ENCODE measurements at regions not wholly inside any gene's neighbourhood (a gene's known extent, or its start where the extent isn't known, plus 50 kb on each side); places are given as distances from the start of the nearest gene placed in this dataset.

DNA sequence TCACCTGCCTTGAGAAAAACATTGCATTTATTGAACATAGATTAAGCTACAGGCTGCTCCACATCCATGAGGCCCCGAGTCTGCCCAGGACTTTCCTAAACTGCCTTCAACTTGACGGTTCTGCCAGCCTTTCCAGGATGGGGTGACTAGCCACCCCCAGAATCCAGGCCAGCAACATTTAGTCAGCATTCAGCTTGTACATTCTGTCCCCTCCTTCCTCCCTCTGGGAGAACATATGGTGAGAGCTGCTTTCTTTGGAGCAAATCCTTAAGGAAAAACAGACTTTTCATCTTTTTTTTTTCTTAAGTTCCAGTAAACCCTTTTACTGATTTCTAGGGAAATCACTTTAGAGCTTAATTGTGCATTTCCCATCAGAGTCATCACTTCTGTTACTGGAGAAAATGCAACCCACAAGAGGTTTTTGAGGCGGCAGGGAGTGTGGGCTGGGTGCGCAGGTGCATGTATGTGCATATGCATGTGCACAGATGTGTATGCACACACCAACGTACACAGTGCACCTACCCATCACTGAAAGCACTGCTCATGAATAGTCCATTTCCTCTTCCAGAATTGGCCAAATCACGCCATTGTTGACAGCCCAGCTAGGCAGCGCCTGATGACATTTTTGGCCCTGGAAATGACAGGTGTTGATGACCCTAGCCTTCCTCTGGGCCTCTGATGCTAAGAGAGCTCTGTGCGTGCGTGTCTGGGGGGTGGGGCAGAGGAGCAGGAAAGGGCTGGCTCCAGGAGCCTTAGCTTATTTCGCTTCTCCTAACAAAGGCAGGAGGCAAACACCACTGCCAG, 145.6 kb downstream of the HSD17B3 start:
- no peak for DNase-seq

DNA sequence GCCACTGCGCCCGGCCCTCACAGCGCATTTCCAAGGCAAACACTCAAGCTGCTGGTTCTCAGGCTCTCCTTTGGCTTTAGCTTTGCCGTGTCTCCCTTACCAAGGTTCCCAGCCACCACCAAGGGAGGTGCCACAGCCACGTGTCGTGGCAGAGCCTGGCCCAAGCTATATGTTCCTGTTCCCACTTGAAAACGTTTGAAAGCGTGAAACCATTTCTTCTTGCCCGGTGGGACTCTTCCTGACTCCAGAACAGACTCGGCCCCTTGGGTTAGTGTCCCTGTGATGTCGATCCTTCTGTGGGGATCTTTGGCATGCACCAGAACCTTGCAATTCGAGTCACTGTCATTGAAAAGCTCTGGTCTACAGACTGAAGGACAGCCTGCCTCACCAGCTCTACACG, 147.9 kb downstream of the HSD17B3 start:
- DNase-seq: no peak

DNA sequence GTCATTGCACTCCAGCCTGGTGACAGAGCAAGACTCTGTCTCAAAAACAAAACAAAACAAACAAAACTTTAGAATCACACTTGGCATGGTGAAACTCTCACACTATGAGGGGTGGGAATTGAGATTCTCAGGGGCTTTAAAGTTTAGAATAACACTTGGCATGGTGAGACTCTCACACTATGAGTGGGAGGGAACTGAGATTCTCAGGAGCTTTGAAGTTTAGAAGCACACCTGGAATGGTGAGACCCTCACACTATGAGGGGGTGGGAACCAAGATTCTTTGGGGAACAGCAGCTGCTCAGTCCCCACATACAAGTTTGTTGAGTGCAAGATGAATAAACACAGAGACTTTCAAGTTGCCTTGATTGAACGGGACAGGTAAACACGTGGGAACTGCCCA, 149.4 kb downstream of the HSD17B3 start:
- DNase-seq: no peak

DNA sequence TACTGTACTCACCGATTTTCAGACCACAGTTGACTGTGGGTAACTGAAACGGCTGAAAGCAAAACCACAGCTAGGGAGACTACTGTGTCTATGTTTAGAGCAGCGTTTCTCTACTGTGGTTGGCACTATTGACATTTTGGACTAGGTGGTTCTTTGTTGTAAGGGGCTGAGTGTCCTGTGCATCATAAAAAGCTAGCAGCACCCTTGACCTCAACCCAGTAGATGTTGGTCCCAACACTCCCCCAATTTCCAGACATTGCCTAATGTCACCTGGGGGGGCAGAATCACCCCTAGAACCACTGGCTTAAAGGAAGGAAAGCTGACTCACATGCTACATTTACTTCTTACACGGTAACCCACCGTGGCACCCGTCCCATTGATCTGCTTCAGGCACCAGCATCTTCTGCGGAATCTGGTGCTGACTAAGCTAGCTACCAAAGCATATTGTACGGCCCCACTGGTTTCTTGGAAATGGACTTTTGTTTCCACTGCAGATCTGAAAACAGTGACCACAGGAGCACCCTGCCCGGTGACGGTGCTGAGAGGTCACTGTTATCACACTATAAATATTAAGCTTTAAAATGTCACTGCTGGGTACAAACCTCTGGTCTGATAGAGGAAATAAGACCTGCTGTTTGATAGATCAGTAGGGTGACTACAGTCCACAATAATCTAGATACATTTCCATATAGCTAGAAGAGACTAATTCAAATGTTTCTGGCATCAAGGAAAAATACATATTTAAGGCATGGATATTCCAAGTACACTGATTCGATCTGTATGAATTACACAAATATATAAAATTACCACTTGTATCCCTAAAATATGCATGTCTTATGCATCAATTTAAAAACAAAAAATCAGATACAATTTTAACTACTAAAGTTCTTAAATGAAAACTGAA, 151.4 kb downstream of the HSD17B3 start:
- DNase-seq: peak; percentile 63 to 76

DNA sequence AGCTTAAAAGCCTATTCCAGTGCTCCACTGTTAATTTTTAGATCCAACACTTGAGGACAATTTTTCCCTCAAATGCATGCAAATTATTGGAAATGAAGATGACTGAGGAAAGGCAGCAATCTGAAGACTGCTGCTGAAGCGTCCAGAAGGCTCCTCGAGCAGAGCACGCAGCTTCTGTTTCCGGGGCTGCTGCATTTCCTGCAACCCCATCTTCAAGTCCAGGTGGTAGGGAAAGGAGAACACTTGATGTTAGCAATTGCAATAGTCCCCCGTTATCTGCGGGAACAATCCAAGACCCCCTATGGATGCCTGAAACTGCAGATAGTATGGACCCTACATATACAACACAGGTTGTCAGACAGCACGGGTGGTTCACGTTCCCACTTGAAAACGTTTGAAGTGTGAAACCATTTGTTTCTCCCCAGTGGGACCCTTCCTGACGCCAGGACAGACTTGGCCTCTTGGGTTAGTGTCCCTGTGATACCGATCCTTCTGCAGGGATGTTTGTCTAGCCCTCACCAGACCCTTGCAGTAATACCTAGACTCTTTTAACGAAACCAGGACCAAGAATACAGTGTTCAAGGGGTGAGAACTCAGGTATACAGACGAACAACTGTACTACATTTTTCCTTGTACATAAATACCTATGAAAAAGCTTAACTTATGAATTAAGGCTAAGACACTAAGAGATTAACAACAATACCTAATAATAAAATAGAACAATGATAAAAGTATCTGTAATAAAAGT, 152.3 kb downstream of the HSD17B3 start:
- DNase-seq: no peak

DNA sequence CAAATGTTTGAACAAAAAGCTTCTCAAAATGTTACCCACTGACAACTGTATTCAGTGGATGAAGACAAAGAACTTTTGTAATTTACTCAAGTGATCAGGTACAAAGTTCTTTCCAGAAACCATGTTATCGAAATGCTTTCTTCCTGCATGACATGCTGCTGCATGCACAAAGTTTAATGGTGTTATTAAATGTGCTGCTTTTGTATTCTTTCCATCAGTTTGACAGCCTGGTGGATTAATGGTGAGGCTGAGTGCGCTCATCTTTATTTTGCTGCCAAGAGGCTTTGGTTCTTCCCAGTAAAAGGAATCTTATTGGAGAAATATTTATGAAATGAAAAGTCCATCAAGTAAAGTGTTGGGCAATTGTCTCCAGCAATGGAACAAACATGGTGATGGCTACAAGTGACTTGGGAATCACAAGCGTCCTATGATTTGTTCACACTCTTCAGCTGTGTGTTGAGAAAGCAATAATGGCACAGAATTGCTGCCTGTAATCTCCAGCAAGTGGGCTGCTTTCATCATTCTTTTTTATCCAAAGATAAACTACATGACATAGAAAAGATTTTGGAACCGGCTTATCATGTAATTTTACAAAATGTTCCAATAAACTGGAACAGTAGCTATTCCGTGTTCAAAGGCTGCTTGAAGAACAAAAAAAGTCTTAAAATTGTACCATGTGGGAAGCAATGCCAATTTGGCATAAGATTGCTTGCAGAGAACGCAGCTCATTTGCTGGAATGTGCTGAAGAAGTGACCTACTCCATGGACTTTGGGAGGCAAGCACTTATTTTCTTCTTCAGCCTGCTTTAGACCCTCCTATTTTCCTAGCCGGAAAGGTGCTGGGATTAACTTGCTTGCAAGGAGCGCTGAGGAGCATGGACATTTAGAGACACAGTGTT, 153.1 kb downstream of the HSD17B3 start:
- DNase-seq: no peak

DNA sequence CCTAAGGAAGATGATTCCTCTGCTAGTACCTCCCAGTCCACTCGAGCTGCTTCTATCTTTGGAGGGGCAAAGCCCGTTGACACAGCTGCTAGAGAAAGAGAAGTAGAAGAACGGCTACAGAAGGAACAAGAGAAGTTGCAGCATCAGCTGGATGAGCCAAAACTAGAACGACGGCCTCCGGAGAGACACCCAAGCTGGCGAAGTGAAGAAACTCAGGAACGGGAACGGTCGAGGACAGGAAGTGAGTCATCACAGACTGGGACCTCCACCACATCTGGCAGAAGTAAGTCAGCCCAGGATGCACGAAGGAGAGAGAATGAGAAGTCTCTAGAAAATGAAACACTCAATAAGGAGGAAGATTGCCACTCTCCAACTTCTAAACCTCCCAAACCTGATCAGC, 154.9 kb downstream of the HSD17B3 start:
- DNase-seq: peak; percentile 64 to 80

DNA sequence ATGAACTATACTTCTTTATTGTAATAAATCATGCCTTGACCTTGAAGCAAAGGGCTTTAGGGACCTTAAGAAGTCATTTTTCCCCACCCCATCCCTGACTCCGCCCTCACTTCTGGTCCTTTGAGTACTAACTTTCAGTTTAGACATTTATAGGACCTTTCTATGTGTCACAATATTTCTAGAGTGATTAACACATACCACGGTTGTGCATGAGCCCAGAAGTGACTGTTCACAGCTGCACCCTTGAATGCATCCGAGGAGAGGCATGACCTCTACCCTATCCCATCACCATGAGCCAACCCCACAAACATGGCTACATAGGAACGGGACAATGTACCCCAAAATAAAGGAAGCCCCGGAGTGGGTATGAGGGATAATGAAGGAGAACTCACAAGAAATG, 160.3 kb downstream of the HSD17B3 start:
- no peak for DNase-seq

DNA sequence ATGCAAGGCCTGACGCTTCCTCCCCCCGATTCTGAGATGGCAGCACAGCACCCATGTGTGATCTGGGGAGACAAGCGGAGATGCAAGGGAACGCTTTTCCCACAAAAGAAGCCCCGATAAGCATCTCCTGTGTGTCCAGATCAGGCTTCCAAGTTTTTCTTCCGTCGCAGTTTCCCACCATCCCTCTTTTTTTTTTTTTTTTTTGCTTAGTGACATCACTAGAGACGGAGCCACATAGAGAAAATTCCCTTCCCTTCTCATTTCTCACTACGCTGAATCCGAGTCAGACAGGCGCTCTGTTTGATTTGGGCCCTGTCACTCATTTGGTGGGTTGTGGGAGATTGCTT, 160.9 kb downstream of the HSD17B3 start:
- DNase-seq: no peak

DNA sequence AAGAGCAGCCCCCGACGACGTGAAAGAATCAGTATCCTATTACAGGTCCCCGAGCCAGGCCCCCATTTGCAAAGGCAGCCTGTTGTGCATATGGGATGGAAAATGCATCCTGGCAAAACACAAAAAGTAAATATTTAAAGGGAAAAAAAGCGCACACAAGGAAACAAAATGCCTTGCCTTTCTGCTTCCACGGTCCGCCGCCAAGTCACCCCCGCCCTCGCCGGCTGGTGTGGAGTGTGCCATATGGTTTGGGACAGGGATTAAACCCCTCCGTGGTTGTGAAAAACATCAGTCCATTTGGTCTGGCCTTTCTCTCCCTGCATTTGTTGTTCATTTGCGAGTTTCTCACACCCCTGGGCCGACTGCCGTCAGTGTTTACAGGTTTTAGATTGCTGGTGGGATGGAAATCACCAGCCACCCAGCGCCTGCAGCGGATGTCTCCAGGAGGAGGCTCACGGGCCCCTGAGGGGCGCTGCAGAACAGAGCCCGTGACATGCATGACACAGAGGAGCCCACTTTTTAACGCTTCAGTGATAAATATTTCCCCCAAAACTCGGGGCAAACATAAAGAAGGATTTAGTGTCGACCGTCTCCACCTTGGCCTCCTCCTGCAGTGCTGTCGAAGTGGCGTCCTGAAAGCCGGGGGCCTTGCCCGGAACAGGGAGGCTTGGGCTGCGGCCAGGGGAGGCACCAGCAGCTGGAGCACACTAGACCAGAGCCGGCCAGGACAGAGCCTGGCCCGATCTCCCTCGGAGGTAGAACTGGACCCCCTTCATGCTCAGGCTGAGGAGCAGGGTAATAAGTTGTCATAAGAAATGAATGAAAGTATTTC, 161.5 kb downstream of the HSD17B3 start:
- no peak for DNase-seq

DNA sequence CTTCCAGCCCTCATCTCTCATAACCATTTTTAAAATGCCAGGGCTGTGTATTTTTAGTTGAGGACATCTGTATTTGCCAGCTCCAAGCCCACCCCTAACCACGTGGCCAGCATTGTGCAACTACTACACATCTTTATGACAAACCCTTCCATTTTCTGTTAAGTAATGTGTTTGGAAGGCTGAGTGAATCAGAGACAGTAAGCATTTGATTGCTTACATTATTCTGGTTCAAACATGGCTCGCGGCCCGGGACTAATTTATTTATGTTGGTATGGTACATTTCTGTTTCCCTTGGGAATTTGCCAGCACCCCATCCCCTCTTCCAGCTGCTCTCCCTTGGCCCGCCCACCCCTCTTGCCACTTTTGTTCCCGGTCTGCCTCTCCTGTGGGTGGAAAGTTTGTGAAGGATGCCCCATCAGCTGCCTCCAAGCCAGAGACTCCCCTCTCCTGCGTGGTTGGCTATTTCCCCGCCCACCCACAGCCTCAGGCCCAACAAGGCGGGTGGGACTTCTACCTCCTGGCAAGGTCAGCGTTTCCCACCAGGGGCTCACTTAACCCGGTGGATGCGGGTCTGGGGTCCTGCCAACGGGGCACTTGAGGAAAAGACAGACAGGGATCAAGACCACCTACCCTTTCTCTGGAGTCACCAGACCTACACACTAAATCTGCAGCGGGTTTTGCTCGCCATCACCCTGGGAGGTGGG, 162.2 kb downstream of the HSD17B3 start:
- peak in 1 of 2 experiments; percentile 5 for DNase-seq

DNA sequence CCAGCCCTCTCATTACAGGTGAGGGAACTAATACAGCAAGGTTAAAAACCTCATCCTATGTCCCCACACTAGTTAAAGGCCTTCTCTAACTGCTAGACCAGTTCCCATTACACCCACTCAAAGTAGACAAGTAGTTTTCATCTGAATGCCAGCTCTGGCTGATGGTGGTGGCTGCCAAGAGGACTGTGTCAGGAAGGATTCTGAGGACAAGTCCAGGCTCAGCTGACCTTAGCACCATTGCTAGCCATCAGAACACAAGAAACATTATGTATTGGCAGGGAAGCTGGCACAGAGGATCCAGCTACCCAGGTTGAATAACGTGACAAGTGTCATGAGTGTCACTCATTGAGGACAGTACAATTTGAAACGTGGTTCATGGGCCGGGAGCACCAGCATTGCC, 163.4 kb downstream of the HSD17B3 start:
- no peak for DNase-seq

DNA sequence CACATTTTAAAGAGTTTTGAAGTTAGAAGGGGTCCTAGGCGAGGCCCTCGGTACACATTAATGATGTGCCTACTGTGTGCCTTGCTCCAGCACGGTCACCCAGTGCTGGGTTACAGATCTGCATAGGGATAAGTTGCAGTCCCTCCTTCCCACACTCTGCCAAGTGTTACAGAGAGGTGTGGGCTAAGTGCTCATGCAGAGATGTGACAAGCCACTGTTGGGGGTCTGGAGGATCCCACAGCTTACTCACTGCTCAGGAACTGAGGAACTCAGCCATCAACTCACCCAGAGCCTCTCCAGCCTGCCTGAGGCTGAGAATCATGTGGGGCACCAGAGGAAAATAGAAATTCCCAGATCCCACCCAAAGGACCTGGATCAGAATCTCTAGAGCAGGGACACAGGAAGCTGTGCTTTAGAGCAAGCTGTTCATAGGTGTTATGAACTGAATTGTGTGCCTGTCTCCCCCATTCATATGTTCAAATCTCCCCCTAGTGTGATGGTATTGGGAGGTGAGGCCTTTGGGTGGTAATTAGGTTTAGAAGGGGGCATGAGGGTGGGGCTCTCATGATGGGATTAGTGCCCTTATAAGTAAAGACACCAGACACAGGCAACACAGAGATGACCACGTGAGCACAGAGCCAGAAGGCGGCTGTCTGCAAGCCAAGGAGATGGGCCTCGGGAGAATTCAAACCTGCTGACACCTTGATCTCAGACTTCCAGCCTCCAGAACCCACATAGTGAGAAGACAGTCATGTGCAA, 164.1 kb downstream of the HSD17B3 start:
- no peak for DNase-seq

DNA sequence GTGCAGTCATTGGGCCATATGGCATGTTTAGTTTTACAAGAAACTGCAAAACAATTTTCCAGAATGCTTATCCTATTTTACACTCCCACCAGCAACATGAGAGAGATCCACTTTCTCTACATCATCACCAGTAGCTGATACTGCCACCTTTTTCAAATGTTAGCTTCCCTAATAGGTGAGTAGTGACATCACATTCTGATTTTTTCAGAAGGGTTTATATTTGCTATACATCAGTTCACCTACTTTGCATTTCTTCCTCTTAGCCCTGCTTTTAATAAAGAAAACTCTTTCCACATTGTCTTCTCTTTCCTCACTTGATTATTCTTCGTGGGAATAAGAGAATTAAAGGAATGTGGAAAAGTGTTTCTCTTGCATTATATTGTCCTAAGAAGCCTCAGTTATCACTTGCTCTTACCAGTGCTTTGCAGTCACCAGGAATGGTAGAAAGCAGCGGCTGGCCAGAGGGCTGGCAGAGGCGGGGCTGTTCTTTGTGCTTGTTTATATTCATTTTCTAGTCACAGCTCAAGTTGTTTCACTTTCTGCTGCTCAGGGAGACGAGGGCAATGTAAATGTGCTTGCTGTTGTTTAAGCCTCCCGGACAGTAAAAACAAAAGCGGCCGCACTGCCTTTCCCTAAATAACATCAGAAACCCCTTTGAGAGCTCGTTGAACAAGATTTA, 164.8 kb downstream of the HSD17B3 start:
- no peak for DNase-seq

DNA sequence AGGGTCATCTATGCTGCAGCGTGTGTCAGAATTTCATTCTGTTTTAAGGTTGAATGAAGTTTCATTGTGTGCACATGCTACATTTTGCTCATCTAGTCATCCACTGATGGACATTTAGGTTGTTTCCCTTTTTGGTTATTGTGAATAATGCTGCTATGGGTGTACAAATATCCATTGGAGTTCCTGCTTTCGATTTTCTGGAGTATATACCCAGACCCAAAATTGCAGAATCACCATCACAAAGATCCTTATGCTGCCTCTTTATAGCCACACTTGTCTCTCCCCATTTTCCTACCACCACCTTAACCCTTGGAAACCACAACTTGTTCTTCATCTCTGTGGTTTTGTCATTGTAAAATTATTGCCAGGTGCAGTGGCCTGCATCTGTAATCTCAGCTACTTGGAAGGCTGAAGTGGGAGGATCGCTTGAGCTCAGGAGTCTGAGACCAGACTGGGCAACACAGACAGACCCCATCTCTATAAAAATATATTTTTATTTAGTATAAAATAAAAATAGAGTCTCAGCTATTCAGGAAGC, 166.2 kb downstream of the HSD17B3 start:
- DNase-seq: no peak

DNA sequence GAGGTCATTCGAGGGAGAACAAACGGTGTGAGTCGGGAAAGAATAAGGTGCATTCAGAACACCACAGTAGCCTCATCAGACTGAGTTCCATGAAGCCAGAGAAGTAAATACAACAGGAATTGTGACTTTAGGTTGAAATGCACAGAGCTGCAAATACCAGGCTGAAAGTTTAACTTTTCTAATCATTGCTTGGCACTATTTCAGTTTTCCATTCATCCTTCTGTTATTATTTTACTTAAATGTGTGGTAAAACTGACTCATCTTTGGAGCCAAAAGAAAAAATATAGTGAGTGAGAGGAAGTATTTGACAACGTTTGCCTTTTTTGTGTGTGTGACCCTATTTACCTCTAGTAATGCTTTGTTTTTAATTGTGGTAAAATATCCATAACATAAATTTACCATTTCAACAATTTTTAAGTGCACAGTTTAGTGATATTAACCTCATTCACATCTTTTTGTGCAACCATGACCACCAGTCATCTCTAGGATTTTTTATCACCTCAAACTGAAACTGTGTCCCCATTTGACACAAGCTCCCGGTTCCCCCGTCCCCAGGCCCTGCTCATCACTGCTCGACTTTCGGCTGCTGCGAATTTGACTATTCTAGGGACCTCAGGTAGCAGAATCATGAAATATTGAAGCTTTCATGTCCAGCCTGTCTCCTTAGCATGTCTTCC, 166.8 kb downstream of the HSD17B3 start:
- no peak for DNase-seq

DNA sequence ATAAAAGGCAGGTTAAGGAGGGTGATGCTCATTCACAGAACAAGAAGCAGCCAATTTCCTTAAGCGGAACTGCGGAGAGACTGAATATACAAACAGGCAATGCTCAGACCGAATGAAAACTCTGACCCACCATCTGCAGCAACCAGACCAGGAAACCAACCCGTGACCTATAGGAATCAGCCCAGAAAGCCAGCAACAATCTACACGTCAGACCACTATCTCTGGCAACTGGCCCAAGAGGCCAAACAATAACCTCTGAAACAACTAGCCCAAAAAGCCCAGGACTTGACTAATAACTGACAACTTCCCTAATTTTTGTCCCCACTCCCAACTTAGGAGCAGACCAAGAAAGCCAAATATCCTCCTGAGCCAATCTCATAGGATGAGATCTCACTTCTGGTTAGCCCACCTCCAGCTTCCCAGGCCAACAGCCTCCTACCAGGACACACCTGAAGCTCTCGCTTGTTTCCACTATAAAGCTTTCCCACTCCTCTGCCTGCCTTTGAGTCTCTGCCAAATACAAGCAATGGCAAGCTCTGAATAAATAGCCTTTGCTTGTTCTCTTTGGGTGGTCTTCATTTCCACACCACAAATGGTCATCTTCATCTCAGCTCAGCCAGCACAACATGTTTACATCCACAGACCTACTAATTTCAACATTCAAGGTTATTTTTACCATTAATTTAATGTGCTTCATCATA, 168.5 kb downstream of the HSD17B3 start:
- DNase-seq: no peak

DNA sequence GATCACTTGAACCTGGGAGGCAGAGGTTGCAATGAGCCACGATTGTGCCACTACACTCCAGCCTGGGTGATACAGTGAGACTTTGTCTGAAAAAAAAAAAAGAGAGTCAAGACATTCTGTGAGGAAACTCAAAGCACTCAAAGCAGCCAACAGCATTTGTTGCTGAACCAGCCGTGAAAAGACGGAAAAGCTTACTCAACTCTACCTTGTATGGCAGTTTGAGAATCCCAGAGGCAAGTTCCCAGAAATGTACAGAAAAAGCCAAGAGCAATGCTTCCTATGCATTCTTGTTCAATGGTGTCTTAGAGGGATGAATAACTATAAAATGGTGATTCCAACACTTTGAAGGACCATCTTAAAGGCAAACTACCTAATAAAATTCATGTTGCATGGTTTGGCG, 170.2 kb downstream of the HSD17B3 start:
- DNase-seq: no peak

Data from Kasumi-1 (cell line).